Mesodermal cell (in vitro differentiated cells): ENCODE measurements at regions not wholly inside any gene's neighbourhood (a gene's known extent, or its start where the extent isn't known, plus 50 kb on each side); places are given as distances from the start of the nearest gene placed in this dataset.

Source experiments
- H3K27ac ChIP-seq: 2 replicates; pipeline ENCODE4 v1.7.0; 2013; ENCODE audit warnings: mild to moderate bottlenecking, low read depth, low read length, moderate library complexity; ENCODE audit not compliant: severe bottlenecking
- H3K36me3 ChIP-seq: 2 replicates; pipeline ENCODE4 v1.7.1; 2013; ENCODE audit warnings: mild to moderate bottlenecking, low read length, moderate library complexity; ENCODE audit not compliant: control insufficient read depth, insufficient read depth
- H3K4me1 ChIP-seq: one replicate; pipeline ENCODE4 v1.7.1; 2013; ENCODE audit warnings: mild to moderate bottlenecking, low read length; ENCODE audit not compliant: insufficient read depth, control insufficient read depth, poor library complexity, severe bottlenecking
- H3K4me3 ChIP-seq: 2 replicates; pipeline ENCODE4 v1.7.0; 2013; ENCODE audit warnings: low read length, control low read depth, mild to moderate bottlenecking; ENCODE audit not compliant: insufficient read depth, poor library complexity, severe bottlenecking; ENCODE audit errors: extremely low read depth
- H3K9me3 ChIP-seq: 2 replicates; pipeline ENCODE4 v1.7.1; 2013; ENCODE audit warnings: mild to moderate bottlenecking, low read length, moderate library complexity; ENCODE audit not compliant: control insufficient read depth
- WGBS, 2 experiments: methylation state at CpG; one replicate each; pipeline ENCODE4 v1.1.5; 2013; ENCODE audit warnings: missing lambda C conversion rate in 2 of 2; ENCODE audit not compliant: insufficient coverage in 2 of 2; 5-methylcytosine and 5-hydroxymethylcytosine counted together

DNA sequence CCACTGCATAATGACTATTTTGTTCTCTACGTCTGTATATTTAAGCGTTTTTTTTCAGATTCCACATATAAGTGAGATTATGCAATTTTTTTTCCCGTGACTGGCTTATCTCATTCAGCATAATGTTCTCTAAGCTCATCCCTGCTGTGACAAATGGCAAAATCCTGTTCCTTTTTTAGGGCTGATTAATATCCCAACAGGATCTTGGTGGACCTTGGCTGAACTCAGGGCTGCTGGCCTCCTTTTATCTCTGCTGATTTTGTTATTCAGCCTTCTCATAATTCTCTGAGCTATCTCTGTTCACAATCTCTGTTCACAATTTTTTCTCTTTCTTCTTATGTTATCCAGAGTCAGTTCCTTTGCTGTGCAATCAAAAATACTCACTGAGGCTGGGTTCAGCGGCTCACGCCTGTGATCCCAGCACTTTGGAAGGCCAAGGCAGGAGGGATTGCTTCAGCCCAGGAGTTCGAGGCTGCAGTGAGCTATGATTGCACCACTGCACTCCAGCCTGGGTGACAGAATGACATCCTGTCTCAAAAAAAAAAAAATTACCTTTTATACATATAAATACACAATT lies 1035.9 kb upstream of the AUTS2 start:
- 83 to 91% methylated on average over 3 of the region's 6 CpGs for WGBS, 2 experiments
- Histone ChIP-seq H3K4me3 (no peak overlapping the region), H3K27ac (no peak overlapping the region), H3K9me3 (no peaks in the 10 kb centered on the region), H3K36me3 (no peaks in the 10 kb centered on the region), H3K4me1 (no peaks in the 10 kb centered on the region)

DNA sequence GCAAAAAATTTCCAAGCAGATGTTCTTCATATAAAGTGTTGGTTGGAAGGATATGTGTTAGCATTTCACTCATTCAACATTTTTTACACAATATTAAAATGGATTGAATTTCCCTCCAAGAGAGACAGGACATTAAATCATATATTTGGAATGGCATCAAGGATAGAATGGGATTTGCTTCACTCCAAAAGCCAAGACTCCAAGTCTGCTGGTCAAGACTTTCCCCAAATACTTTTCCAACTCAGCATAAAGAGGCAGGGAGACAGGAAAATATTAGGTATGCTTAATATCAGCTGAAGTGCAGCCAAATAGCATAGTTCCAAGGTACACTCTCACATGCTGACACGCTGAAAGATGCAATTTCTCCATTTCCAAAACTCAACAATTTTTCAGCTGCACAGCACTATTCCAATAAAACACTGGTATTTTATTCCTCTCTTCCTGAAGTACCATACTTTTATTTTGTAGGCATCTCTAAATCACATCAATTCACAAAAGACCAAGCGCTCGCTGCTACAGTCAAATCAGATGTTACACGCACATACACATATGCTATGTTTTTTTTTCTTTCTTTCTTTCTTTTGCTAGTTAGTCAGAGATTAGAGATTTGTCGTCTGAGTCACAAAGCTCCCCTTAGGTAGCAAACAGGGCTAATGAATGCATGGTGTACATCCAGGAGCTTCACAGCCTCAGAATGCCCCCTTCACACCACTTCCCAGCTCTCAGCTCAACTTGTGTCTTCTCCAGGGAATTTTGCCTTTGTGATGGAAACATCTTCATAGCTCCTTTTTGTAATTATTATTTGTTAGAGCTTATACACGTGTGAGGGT lies 1033.8 kb upstream of the AUTS2 start:
- Histone ChIP-seq H3K27ac (no peak overlapping the region), H3K4me1 (no peaks in the 10 kb centered on the region), H3K36me3 (no peaks in the 10 kb centered on the region), H3K4me3 (no peak overlapping the region), H3K9me3 (no peaks in the 10 kb centered on the region)
- 80 to 95% methylated on average over 1 to 2 of the region's 6 CpGs for WGBS, 2 experiments

DNA sequence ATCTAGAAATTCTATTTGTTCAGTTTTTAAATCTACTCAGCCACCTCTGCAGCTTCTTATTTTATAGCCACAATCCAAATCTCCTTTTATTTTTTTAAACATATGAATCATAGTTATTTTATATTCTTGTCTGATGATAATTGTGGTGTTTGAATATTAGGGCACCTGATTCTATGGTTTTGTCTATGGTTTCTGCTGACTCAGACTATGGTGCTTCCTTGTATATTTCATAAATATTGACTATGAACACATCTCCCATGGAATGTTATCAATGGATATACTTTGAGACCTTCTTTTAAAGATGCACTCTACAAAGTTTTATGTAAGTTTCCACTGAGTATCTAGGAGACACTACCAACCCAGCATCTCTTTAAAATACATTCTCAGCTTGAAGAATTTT lies 1027.0 kb upstream of the AUTS2 start:
- H3K27ac ChIP-seq: no peak overlapping the region
- H3K4me1 ChIP-seq: no peaks in the 10 kb centered on the region
- H3K9me3 ChIP-seq: no peaks in the 10 kb centered on the region
- H3K36me3 ChIP-seq: no peaks in the 10 kb centered on the region
- no peak overlapping the region for H3K4me3 ChIP-seq

DNA sequence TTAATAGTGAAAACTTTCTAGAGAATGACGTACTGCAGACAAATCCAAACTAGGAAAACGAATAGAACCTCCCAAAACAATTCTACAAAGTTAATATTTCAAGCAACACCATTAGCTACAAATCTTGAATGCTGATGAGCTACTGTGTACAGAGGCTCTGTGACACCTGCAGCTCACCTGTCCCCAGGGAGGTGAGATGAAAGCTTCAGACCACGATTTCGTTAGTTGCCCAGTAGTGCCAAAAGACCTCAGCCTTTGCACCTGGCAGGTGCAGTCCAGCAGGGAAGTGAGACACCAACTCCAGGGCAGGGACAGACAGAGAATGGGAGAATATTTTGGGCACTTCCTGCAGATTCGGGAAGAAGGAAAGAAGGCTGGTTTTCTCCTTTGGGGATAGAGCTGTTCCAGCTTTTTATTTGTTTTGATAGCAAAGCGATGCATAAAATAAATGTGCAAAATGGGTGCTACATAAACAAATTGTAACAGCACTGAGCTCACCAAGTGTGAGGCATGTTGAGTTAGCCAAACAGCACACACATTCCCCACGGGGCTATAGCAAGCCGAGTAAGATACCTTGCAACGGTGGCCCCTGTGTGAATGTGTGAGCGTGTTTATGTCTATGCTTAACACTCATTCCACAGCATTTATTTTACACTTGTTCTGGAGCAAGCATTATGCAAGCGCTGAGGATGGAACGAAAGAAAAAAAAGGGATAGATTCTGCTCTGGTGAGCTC lies 1024.8 kb upstream of the AUTS2 start:
- Histone ChIP-seq H3K9me3 (no peaks in the 10 kb centered on the region), H3K36me3 (no peaks in the 10 kb centered on the region), H3K27ac (no peak overlapping the region), H3K4me1 (no peaks in the 10 kb centered on the region), H3K4me3 (no peak overlapping the region)
- WGBS, 2 experiments: 86 to 87% methylated on average over 7 to 9 of the region's 12 CpGs

DNA sequence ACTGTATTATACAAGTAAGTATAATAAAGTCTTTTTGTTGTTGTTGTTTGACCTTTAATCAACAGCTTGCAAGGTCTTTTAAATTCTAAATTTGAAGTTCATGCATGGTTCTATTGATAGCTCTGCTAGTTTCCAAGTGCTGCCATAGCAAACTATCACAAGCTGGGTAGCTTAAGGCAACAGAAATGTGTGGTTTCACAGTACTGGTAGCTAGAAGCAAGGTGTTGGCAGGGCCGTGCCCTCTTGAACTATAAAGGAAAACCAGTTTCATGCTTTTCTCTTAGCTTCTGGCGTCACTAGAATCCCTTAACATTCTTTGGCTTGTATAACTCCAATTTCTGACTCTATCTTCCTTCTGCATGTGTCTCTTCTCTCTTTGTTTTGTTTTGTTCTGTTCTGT lies 1021.9 kb upstream of the AUTS2 start:
- Histone ChIP-seq H3K4me3 (no peak overlapping the region), H3K27ac (no peak overlapping the region)
- 69 to 90% methylated on average over 2 of the region's 2 CpGs for WGBS, 2 experiments

DNA sequence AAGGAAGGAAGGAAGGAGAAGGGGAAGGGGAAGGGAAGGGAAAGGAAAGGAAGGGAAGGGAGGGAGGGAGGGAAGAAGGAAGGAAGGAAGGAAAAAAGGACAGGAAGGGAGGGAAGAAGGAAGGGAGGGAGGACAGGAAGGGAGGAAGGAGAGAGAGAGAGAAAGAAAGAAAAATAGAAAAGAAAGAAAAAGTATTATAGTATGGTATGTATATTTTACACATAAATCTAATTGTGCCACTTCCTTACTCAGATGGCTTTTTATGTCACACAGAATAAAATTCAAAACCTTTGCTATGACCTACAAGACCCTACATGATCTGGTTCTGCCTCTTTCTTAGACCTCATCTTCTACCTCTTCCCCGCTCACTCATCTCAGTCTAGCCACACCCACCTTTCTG lies 1016.9 kb upstream of the AUTS2 start:
- no peaks in the 10 kb centered on the region for H3K36me3 ChIP-seq
- peaks cover 4% of the 10 kb centered on the region for H3K9me3 ChIP-seq
- 92% methylated on average over 1 of the region's 1 CpG; no CpG with 5 or more reads in 1 of the 2 experiments for WGBS, 2 experiments
- H3K4me3 ChIP-seq: no peak overlapping the region
- H3K27ac ChIP-seq: no peak overlapping the region
- H3K4me1 ChIP-seq: no peaks in the 10 kb centered on the region

More for the DNA sequence above, 1021.9 kb upstream of the AUTS2 start:
- peaks cover 4% of the 10 kb centered on the region for H3K9me3 ChIP-seq
- H3K36me3 ChIP-seq: no peaks in the 10 kb centered on the region
- no peaks in the 10 kb centered on the region for H3K4me1 ChIP-seq

DNA sequence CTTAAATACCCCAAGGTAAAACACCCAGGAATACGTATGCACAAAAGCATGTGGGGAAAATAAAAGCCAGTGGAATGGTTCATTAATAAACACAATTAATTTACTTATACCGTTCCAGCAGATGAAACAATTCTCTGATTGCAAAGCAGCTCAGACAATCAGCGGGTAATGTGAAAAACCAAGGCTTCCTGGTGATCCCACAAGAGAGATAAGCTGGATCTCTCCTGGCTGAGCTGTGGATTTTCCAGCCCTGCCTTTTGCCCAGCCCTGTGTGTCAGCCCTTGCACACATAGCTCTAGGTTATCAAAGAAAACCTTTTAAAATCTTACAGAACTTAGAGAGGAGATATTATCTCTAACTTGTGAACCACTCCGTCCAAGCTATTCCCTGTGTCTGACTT lies 1010.7 kb upstream of the AUTS2 start:
- Histone ChIP-seq H3K4me1 (no peaks in the 10 kb centered on the region), H3K36me3 (no peaks in the 10 kb centered on the region), H3K9me3 (no peaks in the 10 kb centered on the region), H3K27ac (no peak overlapping the region), H3K4me3 (no peak overlapping the region)
- 79 to 89% methylated on average over 2 to 3 of the region's 4 CpGs for WGBS, 2 experiments

DNA sequence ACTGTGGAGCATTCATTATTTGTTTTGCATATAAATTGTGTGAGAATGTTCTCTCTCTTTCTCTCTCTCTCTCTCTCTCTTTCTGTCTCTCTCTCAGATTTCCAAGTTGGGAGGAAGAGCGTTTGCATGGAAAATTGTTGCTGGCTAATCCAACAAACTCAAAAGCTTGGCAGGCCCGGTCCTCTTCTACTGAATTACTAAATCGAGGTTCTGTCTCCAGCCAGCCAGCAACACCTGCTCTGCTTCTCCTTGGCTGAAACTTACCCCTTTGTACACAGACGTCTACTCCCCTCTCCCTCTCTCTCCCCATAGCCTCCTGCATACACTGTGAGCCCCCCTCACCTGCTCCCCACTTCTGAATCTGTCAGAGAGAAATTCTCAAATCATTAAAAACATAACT lies 996.4 kb upstream of the AUTS2 start:
- WGBS, 2 experiments: 60 to 85% methylated on average over 3 of the region's 4 CpGs
- no peaks in the 10 kb centered on the region for H3K4me1 ChIP-seq
- H3K4me3 ChIP-seq: no peak overlapping the region
- H3K9me3 ChIP-seq: no peaks in the 10 kb centered on the region
- no peaks in the 10 kb centered on the region for H3K36me3 ChIP-seq
- no peak overlapping the region for H3K27ac ChIP-seq

DNA sequence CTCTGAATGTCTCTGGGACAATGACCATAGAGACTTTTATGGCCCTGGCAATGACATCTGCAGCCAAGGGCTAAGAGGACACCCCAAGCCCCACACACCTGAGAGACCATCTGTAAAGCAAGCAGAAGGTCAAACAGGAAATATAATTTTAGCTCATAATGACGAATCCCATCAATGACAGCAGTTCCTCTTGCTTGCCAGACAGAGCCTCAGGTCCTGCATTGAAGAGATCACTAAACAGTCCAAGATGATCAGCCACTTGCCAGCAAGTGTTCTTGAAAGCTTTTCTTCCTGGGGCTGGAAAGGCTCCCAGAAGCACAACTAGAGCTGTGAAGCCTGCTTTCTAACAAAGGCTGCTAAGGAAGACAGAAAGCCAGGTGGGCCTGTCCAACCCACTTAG lies 993.7 kb upstream of the AUTS2 start:
- Histone ChIP-seq H3K27ac (no peak overlapping the region), H3K4me1 (no peaks in the 10 kb centered on the region), H3K9me3 (peaks cover 15% of the 10 kb centered on the region), H3K4me3 (no peak overlapping the region), H3K36me3 (no peaks in the 10 kb centered on the region)
- WGBS, 2 experiments: 89 to 100% methylated on average over 1 of the region's 1 CpG

DNA sequence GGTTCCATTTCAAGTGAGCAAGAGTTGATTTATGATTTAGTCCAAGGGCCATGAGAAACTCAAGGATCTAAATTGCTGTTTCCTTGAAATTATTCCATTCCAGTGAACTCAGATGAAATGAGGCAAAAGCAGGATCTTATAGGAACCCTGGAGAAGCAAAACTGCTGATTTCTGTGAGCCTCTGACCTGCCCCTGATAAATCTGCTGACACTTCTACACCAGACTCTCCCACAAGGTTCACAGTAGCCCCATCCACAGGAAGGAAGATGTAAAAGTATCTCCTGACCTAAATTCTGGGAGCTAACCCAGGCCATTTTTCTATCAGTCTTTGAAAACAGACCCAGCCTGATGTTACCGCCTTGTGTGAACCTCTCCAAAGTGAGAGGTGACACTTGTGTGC lies 987.6 kb upstream of the AUTS2 start:
- Histone ChIP-seq H3K4me1 (no peaks in the 10 kb centered on the region), H3K9me3 (peaks cover 16% of the 10 kb centered on the region)
- WGBS, 2 experiments: 40 to 83% methylated on average over 1 of the region's 1 CpG

DNA sequence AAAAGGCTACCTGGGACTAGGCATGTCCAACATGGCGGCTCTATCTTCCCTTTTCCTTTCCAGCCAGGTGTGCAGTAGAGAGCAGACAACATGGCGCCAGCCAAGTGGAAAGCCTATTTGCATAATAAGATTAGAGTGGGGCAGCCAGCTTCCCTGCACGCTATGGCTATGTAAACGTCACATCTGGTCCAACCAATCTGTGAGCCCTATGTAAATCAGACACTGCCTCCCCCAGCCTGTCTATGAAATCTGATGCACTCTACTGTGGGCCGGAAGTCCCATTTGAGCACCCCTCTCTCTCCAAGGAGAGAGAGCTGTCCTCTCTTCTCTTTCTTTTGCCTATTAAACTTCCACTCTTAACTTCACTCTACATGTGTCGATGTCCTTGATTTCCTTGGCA lies 984.9 kb upstream of the AUTS2 start:
- Histone ChIP-seq H3K9me3 (peaks cover 13% of the 10 kb centered on the region), H3K36me3 (no peaks in the 10 kb centered on the region), H3K27ac (no peak overlapping the region), H3K4me3 (no peak overlapping the region), H3K4me1 (no peaks in the 10 kb centered on the region)
- 89 to 92% methylated on average over 3 to 5 of the region's 6 CpGs for WGBS, 2 experiments

More for the DNA sequence above, 987.6 kb upstream of the AUTS2 start:
- H3K36me3 ChIP-seq: no peaks in the 10 kb centered on the region
- H3K27ac ChIP-seq: no peak overlapping the region
- H3K4me3 ChIP-seq: no peak overlapping the region
